ENCODE measurements at regions not wholly inside any gene's neighbourhood (a gene's known extent, or its start where the extent isn't known, plus 50 kb on each side); places are given as distances from the start of the nearest gene placed in this dataset.

GRCh38 chrX:112967341-112967740 lies 126.7 kb upstream of the AMOT start:
- TF ChIP-seq POLR2A (IDR thresholded peaks at IDR 0.05; ENCODE audit: control extremely low read depth in 1 of 2, low read depth in 2 of 2, low read length in 2 of 2) (no peak), SAP30 (IDR thresholded peaks at IDR 0.05; ENCODE audit: insufficient read depth, insufficient replicate concordance, low read length) (no peak), FOSL1 (IDR thresholded peaks at IDR 0.05; ENCODE audit: insufficient read depth, low read depth, low read length) (no peak)
